Spinal cord (tissue), 9 donors: ENCODE measurements at regions not wholly inside any gene's neighbourhood (a gene's known extent, or its start where the extent isn't known, plus 50 kb on each side); places are given as distances from the start of the nearest gene placed in this dataset.
"Not testable (repeated sequence)": the region's sequence is repeated elsewhere in the genome, so short reads cannot be mapped to it uniquely, and the experiment has no call there.

ENCODE experiments used
- DNase-seq, 6 donors: peaks; one replicate each; pipeline versions ENCODE4 v3.0.0 to v3.0.0-alpha.2; 2013 to 2015; ENCODE audit warnings: low spot score in 6 of 6, low read depth in 4 of 6
- H3K27ac ChIP-seq: one replicate; pipeline ENCODE4 v1.5.1; 2013; ENCODE audit warnings: low read depth, low read length, control low read depth
- H3K27me3 ChIP-seq: one replicate; pipeline ENCODE4 v1.6.1; 2013; ENCODE audit warnings: low read length; ENCODE audit not compliant: control insufficient read depth, insufficient read depth
- H3K36me3 ChIP-seq: one replicate; pipeline ENCODE4 v1.6.1; 2013; ENCODE audit warnings: low read length; ENCODE audit not compliant: control insufficient read depth, insufficient read depth
- H3K4me1 ChIP-seq: one replicate; pipeline ENCODE4 v1.6.1; 2013; ENCODE audit warnings: low read length; ENCODE audit not compliant: control insufficient read depth, insufficient read depth
- H3K4me3 ChIP-seq: one replicate; pipeline ENCODE4 v1.5.1; 2013; ENCODE audit warnings: low read depth, low read length, control low read depth
- H3K9me3 ChIP-seq: one replicate; pipeline ENCODE4 v1.6.1; 2013; ENCODE audit warnings: low read length; ENCODE audit not compliant: control insufficient read depth, insufficient read depth
- WGBS: methylation state at CpG from one replicate; pipeline ENCODE4 v1.1.5; 2013; ENCODE audit warnings: missing lambda C conversion rate; ENCODE audit not compliant: insufficient coverage; 5-methylcytosine and 5-hydroxymethylcytosine counted together
- donor health status: healthy.

DNA sequence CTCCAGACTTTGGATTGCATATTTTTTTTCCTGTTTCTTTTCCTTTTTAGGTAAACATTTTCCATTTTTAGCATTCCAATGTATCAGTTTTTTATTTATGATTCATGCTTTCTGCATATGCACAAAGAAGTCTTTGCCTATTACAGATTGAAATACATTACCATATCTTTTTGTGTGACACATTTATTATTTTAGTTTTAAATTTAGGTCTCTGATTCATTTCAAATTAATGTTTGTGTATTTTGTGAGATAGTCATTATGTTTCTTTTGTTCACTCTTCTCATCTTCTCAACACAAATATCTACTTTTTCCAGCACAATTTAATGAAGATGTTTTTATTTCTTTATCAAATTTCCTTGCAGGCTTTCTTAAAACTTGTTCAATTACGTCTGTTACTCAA is 838.0 kb upstream of the CDH18 start:
- DNase-seq, H3K27ac ChIP-seq, H3K27me3 ChIP-seq, H3K4me3 ChIP-seq, H3K4me1 ChIP-seq, H3K9me3 ChIP-seq, H3K36me3 ChIP-seq: not testable (repeated sequence)
- WGBS: no CpG with 5 or more reads among the region's 1 CpG

DNA sequence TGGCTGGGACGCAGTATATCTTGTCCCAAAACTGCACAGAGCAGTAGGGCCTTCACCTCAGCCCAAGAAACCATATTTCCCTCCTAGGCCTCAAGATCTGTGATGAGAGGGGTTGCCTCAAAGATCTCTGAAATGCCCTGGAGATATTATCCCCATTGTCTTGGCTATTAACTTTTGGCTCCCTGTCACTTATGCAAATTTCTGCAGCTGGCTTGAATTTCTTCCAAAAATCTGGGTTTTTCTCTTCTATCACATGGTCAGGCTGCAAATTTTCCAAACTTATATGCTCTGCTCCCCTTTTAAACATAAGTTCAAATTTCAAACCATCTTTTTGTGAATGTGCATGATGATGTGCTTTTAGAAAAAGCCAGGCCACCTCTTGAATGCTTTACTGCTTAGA is 809.2 kb upstream of the CDH18 start:
- not testable (repeated sequence) for H3K4me3 ChIP-seq, H3K9me3 ChIP-seq, DNase-seq, H3K36me3 ChIP-seq, H3K27ac ChIP-seq, H3K27me3 ChIP-seq, H3K4me1 ChIP-seq
- no CpG with 5 or more reads among the region's 1 CpG for WGBS

DNA sequence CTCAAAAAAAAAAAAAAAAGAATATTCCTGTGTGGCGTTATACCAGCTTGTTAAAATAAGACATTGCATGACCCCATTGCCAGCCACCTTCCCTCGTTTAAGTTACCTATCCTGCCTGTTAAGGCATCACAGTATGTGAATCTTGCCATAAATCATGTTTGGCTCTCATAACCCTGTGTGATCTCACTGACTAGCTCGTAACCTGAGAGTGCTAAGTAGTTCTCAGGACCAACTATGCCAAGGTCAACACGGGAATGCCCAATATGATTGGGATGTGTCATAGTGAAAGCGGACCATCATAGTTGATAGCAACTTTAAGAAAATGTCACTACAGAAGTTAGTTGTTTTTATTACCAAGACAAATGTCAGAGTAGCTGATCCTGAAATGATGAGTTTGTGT is 796.8 kb upstream of the CDH18 start:
- not testable (repeated sequence) for H3K4me1 ChIP-seq, H3K27ac ChIP-seq, DNase-seq, H3K27me3 ChIP-seq, H3K9me3 ChIP-seq, H3K36me3 ChIP-seq, H3K4me3 ChIP-seq
- WGBS: no CpG with 5 or more reads among the region's 5 CpGs

DNA sequence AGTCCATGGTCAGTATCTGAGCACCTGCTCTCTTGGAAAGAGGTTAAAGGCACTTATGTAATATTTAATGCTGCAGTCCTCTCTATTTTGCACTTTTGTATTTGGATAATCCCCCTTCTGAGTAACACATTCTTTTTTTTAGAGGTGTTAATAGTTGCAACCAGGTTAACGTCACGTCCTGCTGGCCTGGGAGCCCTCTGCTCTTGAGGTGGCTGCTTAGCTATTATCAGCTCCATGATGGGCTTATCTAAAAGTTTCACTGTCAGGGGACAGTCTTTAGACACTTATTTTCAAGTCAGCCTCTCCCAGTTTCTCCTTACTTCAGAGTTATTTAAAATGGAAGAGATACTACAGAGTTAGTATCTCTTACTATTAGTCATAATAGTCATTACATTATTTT is 795.5 kb upstream of the CDH18 start:
- H3K4me3 ChIP-seq, DNase-seq, H3K9me3 ChIP-seq, H3K27me3 ChIP-seq, H3K36me3 ChIP-seq, H3K4me1 ChIP-seq, H3K27ac ChIP-seq: not testable (repeated sequence)
- no CpG with 5 or more reads among the region's 2 CpGs for WGBS

DNA sequence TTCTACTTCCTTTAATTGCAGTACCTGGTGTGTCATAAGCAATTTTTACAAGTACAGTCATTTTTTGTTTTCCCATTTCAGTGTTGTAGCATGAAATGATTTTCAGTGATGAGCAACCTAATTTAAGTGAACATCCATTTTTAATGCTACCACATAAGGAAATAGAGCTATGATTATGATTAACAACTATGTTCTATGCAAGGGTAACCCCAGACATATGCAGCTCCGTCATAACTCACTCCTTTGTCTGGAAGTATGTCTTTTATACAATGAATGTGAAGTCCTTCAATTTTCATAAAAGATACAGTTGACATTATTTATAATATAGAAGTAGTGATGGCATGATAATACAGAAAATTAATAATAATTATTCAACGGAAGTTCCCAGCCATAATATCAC is 783.3 kb upstream of the CDH18 start:
- H3K27ac ChIP-seq, H3K4me1 ChIP-seq, H3K9me3 ChIP-seq, H3K27me3 ChIP-seq, H3K36me3 ChIP-seq, DNase-seq, H3K4me3 ChIP-seq: not testable (repeated sequence)
- WGBS: no CpG with 5 or more reads among the region's 2 CpGs

DNA sequence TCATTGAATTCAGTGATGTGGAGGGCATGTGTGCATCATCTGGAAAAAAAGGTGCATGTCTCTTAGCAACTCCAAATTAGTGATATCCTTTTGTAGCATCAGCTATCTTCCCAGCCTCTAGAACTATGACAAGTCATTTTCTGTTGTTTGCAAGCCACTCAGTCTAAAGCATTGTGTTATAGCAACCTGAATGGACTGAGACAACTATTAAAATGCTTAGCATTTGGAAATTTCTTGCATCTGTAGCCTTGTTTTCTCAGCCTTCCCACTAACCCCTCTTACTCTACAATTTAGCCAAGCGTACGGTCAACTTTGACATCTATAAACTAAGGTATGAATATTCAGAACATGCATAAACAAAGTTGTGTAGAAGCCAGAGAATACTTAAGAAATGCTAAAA is 777.1 kb upstream of the CDH18 start:
- H3K4me1 ChIP-seq, H3K4me3 ChIP-seq, H3K27me3 ChIP-seq, DNase-seq, H3K27ac ChIP-seq, H3K36me3 ChIP-seq, H3K9me3 ChIP-seq: not testable (repeated sequence)
- whole genome bisulfite sequencing: no CpG with 5 or more reads among the region's 2 CpGs

DNA sequence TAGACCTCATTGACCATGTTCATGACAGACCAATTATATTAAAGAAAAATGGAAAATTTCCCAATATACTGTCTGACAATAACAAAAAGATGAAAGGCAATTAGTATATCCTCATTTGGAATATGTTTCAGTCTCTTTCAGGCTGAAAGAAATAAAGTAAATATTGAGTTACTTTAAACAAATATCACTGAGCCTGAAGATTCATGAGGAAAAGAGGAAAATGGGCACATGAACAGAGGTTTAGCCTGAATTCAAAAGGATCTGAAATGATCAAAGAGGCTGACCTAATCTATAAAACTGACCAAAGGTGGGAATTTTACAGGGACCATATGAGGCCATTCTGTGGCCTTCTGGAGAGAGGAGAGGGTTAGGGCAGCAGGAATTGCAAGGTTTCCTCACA is 771.5 kb upstream of the CDH18 start:
- not testable (repeated sequence) for DNase-seq, H3K27me3 ChIP-seq, H3K4me3 ChIP-seq, H3K36me3 ChIP-seq, H3K27ac ChIP-seq, H3K4me1 ChIP-seq, H3K9me3 ChIP-seq

DNA sequence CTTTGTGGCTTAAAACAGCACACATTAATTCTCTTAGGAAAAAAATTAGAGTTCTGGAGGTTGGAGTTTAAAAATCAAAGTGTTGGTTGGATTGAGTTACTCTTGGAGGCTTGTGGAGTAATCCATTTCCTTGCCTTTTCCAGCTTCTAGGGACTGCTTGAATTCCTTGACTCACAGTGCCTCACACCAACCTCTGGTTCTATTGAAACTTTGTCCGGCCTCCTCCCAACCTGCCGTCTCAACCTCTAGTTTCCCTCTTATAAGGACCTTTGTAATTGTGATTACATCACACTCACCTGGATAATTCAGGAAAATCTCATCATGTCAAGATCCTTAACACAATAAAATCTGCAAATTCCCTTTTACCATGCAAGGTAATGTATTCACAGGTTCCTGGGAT is 764.2 kb upstream of the CDH18 start:
- not testable (repeated sequence) for H3K4me3 ChIP-seq, H3K9me3 ChIP-seq, H3K36me3 ChIP-seq, H3K27me3 ChIP-seq, DNase-seq, H3K27ac ChIP-seq, H3K4me1 ChIP-seq
- no CpG with 5 or more reads among the region's 2 CpGs for WGBS

DNA sequence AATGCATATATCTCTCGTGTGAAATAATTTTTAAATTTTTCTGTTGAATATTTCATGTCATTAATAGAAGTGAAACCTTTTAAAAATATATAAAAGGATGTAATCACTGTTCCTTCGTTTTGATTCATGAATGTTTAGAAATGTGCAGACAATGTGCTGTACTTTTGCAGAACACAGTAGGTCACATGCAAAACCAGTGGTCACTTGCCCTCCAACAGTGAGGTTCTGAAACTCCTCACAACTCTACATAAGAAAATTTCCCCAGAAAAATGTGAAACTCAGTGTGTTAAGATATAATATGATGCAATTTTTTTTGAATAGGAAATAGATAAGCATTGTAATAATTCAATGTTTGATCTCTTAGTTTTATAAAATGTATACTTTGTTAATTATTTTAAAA is 747.7 kb upstream of the CDH18 start:
- WGBS: no CpG with 5 or more reads among the region's 2 CpGs
- H3K4me3 ChIP-seq, H3K36me3 ChIP-seq, H3K27me3 ChIP-seq, DNase-seq, H3K27ac ChIP-seq, H3K4me1 ChIP-seq, H3K9me3 ChIP-seq: not testable (repeated sequence)

DNA sequence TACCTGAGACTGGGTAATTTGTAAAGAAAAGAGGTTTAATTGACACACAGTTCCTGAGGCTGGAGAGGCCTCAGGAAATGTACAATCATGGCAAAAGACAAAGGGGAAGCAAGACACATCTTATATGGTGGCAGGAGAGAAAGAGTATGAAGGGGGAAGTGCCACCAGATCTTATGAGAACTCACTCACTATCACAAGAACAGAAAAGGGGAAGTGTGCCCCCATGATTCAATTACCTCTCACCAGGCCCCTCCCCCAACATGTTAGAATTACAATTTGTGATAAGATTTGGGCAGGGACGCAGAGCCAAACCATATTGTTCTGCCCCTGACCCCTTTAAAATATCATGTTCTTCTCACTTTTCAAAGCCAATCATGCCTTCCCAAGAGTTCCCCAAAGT is 744.2 kb upstream of the CDH18 start:
- DNase-seq, H3K4me3 ChIP-seq, H3K27me3 ChIP-seq, H3K27ac ChIP-seq, H3K36me3 ChIP-seq, H3K9me3 ChIP-seq, H3K4me1 ChIP-seq: not testable (repeated sequence)
- no CpG with 5 or more reads among the region's 1 CpG for WGBS

DNA sequence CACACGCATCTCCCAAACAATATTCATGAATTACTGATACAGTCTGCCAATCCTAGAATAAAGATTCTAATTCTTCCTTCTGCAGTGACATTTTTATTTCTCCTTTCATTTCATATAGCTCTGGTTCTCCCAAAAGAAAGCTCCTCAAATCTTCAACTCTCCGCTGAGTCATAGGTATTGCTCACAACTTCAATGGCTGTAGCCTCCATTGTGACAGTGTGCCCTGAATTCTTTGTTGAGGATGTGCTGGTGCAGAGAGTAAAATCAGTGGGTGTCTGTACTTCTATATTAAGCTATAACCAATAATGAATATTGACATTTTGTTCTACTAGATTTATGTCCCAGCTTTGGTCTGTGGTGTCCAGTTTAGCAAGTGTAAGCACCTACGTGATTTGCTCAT is 733.3 kb upstream of the CDH18 start:
- not testable (repeated sequence) for DNase-seq, H3K27ac ChIP-seq, H3K4me1 ChIP-seq, H3K9me3 ChIP-seq, H3K4me3 ChIP-seq, H3K36me3 ChIP-seq, H3K27me3 ChIP-seq
- WGBS: no CpG with 5 or more reads among the region's 3 CpGs
